ENCODE measurements at regions not wholly inside any gene's neighbourhood (a gene's known extent, or its start where the extent isn't known, plus 50 kb on each side); places are given as distances from the start of the nearest gene placed in this dataset.

DNA sequence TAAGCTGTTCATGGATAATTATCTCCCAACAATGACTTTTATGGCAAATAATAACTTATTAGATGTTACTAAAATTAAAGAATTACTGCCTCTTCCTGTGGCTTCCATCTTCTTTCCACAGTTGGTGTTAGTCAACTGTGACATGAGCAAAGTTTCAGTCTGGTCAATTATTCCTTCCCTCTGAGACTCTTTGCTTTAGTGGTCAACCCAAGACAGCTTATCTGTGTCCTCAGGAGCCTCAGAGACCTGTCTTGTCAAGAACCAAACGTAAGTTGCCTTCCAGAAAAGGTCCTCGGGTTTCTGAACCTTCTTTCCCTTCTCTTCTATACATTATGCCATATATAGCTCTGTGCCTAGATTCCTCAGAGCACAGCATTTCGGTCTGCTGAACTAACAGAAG is 263.2 kb upstream of the ZP4 start:
- POLR2A ChIA-PET: no interaction called here
- TF ChIP-seq, protein P1, sequence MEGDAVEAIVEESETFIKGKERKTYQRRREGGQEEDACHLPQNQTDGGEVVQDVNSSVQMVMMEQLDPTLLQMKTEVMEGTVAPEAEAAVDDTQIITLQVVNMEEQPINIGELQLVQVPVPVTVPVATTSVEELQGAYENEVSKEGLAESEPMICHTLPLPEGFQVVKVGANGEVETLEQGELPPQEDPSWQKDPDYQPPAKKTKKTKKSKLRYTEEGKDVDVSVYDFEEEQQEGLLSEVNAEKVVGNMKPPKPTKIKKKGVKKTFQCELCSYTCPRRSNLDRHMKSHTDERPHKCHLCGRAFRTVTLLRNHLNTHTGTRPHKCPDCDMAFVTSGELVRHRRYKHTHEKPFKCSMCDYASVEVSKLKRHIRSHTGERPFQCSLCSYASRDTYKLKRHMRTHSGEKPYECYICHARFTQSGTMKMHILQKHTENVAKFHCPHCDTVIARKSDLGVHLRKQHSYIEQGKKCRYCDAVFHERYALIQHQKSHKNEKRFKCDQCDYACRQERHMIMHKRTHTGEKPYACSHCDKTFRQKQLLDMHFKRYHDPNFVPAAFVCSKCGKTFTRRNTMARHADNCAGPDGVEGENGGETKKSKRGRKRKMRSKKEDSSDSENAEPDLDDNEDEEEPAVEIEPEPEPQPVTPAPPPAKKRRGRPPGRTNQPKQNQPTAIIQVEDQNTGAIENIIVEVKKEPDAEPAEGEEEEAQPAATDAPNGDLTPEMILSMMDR (IDR thresholded peaks at IDR 0.05; ENCODE audit: control extremely low read depth, extremely low read depth, low read depth, missing control alignments): no peak
- DNase-seq (ENCODE audit: extremely low spot score): no peak
- CTCF ChIA-PET: no interaction called here

DNA sequence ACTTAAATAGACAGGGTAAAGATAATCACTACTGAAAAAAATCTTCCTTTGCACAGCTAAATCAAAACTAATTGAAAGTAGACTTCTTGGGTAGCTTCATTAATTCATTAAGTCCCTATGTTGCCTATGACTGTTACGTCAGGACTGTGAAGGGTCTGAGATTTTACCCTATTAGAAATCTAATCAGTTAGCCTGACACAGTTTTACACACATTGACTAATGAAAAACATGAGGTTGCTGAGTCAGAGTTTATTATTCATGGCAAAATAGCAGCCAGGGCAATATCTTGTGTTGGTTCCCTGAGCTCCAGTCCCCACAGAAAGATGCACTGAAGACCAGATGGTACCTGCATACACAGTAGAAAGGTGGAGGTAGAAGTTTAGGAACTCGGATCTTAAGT is 262.5 kb upstream of the ZP4 start:
- TF ChIP-seq, protein P1 (IDR thresholded peaks at IDR 0.05; ENCODE audit: control extremely low read depth, extremely low read depth, low read depth, missing control alignments): no peak
- ChIA-PET POLR2A (no interaction called here), CTCF (no interaction called here)
- DNase-seq (ENCODE audit: extremely low spot score): no peak

DNA sequence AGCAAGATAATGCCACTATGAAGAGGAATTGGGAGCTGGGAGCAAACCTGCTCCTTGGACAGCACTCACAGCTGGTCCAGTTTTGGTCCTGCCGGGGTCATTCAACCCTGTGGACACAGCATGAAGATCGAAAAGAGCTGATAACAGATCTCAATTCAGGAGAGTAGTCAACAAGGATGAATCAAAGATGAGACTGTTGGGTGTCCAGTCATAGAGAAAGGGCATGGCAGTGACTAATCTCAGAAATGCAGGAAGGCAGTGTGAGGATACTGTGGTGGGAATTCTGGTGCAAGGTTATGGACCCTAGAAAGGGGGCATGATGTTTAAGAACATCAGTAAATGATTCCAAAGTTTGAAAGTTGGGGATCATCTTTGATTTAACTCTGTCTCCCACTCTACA is 261.4 kb upstream of the ZP4 start:
- DNase-seq (ENCODE audit: extremely low spot score): no peak
- TF ChIP-seq, protein P1 (IDR thresholded peaks at IDR 0.05; ENCODE audit: control extremely low read depth, extremely low read depth, low read depth, missing control alignments): no peak
- CTCF ChIA-PET: no interaction called here
- POLR2A ChIA-PET: no interaction called here

DNA sequence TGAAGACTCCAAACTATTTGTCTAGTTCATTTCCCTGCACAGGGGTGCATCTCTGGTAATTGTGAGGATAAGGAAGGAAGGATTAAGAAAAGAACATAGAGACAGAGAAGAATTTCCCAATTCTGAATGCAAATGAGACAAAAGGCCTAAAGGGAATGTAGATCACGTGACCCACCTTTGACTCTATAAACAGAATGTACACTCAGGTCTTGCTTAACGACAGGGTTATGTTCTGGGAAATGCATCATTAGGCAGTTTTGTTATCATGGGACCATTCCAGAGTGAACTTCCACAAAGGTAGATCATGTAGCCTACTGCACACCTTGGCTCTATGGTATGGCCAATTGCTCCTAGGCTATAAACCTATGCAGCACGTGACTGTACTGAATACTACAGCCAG is 252.3 kb upstream of the ZP4 start:
- ChIA-PET POLR2A (no interaction called here), CTCF (no interaction called here)
- DNase-seq (ENCODE audit: extremely low spot score): no peak
- TF ChIP-seq, protein P1 (IDR thresholded peaks at IDR 0.05; ENCODE audit: control extremely low read depth, extremely low read depth, low read depth, missing control alignments): no peak

DNA sequence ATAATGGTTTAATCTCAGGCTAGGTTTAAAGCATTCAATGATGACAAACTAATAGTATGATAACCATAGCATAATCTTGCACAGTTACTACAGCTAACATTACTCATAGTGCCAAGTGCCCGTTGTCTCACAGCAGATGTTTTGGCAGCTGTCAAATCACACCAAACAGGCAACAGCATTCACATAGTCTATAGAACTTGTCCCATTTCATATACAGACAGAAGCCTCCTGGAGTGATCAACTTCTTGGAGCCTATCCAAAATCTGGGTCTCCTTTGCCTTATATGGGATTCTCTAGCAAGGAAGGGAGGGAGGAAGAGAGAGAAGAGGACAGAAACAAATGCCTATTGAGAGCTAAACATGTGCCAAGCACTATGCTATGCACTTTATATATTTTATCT is 250.6 kb upstream of the ZP4 start:
- DNase-seq (ENCODE audit: extremely low spot score): no peak
- CTCF ChIA-PET: no interaction called here
- TF ChIP-seq, protein P1 (IDR thresholded peaks at IDR 0.05; ENCODE audit: control extremely low read depth, extremely low read depth, low read depth, missing control alignments): no peak
- POLR2A ChIA-PET: no interaction called here

DNA sequence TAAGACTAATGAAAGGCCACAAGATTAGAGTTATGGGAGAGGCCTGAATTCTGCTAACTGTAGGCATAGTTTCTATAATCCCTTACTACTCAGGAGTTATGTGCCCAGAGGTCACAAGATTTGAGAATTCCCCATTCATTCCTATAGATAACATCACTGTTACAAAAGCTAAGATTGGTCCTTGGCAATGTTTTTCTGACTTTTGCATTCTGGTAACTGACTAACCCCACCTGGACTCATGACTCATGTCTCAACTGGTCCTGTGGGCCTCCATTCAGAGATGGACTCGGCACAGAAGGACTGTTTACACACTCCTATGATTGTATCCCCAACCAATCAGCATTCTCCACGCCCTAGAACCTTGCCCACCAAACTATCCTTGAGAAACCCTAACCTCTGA is 249.0 kb upstream of the ZP4 start:
- ChIA-PET POLR2A (no interaction called here), CTCF (no interaction called here)
- DNase-seq (ENCODE audit: extremely low spot score): no peak
- TF ChIP-seq, protein P1 (IDR thresholded peaks at IDR 0.05; ENCODE audit: control extremely low read depth, extremely low read depth, low read depth, missing control alignments): no peak

DNA sequence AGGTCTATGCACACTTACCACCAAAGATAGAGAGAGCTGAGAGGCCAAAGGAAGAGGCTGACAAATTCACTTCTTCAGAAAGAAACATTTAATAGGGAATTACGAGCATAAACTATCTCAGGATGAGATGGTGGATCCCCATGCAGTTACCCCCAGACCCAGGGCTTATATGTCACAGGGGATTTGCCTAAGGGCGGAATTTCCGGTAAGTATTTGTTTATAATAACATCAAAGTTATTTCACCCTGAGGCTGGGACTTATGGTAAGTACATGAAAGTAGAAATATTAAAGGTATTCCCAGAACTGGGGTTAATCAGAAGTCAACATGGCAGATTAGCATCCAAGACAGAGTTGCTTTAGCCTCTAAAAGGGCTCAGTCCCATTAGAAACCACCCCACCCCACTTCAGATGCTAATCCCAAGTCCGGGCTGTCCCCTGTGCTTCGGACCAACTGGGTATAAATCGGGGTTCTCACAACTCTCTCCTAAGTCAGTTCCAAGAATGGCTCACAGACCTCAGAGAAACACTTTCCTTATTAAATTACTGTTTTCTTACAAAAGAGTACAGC is 247.4 kb upstream of the ZP4 start:
- POLR2A ChIA-PET: no interaction called here
- CTCF ChIA-PET: no interaction called here
- TF ChIP-seq, protein P1 (IDR thresholded peaks at IDR 0.05; ENCODE audit: control extremely low read depth, extremely low read depth, low read depth, missing control alignments): no peak
- no peak for DNase-seq (ENCODE audit: extremely low spot score)
